Thoracic aorta (tissue), 2 donors: ENCODE measurements at regions not wholly inside any gene's neighbourhood (a gene's known extent, or its start where the extent isn't known, plus 50 kb on each side); places are given as distances from the start of the nearest gene placed in this dataset.

ENCODE experiments used
- ATAC-seq: fragments of 150-250 bp; one replicate; pipeline ENCODE4 v1.8.0; 2017; ENCODE audit warnings: low read depth; ENCODE audit not compliant: insufficient number of reproducible peaks, low FRiP score
- DNase-seq: peaks from one replicate; pipeline ENCODE4 v3.0.0-alpha.2; 2020; ENCODE audit warnings: low spot score
- H3K27ac ChIP-seq, 2 donors: fragments of 200-600 bp; sonication (generic); 1 replicate in 1 of 2; 2 replicates in 1 of 2; pipeline ENCODE4 v1.5.1; 2016; ENCODE audit warnings: mild to moderate bottlenecking in 2 of 2, moderate library complexity in 2 of 2
- H3K27me3 ChIP-seq: fragments of 200-600 bp; sonication (generic); replicated peaks from 2 replicates; pipeline ENCODE4 v1.6.0; 2016; ENCODE audit warnings: mild to moderate bottlenecking; ENCODE audit not compliant: insufficient read depth
- H3K36me3 ChIP-seq: fragments of 200-600 bp; sonication (generic); one replicate; pipeline ENCODE4 v1.5.1; 2016
- H3K4me1 ChIP-seq, 2 donors: fragments of 200-600 bp; sonication (generic); 1 replicate in 1 of 2; 2 replicates in 1 of 2; pipeline versions ENCODE4 v1.5.1 to v1.6.0; 2016; ENCODE audit warnings: low read depth in 2 of 2, mild to moderate bottlenecking in 1 of 2; ENCODE audit not compliant: control insufficient read depth in 1 of 2
- H3K4me3 ChIP-seq: fragments of 200-600 bp; sonication (generic); 2 replicates; pipeline ENCODE4 v1.5.1; 2016; ENCODE audit warnings: mild to moderate bottlenecking
- H3K9me3 ChIP-seq: fragments of 200-600 bp; sonication (generic); 2 replicates; pipeline ENCODE4 v1.5.1; 2016
- TF ChIP-seq, protein P1 (sequence below): fragments of 200-600 bp; sonication (generic); IDR thresholded peaks from one replicate; pipeline ENCODE4 v1.5.1; 2019; ENCODE audit warnings: antibody characterized with exemption

DNA sequence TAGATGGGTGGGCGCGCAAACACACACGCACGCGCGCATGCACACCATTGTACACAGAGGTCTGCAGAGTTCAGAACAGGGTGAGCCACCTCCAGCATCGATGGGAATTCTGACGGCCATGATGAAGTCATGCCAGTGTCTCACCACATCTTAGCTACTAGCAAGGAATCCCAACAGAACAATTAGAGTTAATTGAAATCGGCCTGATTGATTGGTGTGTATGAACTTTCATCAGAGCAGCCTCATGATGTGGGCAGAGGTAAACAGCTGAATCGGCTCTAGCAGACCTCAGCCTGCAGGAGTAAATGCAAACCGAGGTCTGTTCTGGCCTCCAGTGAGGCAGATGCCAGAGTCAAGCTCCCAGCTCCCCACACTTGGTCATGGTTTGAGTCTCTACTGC lies 200.6 kb downstream of the CBLN1 start:
- no peak overlapping the region for H3K27ac ChIP-seq
- no peak for ATAC-seq

GRCh38 chr16:49078571-49078970 lies 203.1 kb downstream of the CBLN1 start:
- DNase-seq = no peak
- no peaks in the 10 kb centered on the region for H3K36me3 ChIP-seq
- H3K9me3 ChIP-seq = no peaks in the 10 kb centered on the region
- no peaks in the 10 kb centered on the region for H3K27me3 ChIP-seq
- TF ChIP-seq, protein P1, sequence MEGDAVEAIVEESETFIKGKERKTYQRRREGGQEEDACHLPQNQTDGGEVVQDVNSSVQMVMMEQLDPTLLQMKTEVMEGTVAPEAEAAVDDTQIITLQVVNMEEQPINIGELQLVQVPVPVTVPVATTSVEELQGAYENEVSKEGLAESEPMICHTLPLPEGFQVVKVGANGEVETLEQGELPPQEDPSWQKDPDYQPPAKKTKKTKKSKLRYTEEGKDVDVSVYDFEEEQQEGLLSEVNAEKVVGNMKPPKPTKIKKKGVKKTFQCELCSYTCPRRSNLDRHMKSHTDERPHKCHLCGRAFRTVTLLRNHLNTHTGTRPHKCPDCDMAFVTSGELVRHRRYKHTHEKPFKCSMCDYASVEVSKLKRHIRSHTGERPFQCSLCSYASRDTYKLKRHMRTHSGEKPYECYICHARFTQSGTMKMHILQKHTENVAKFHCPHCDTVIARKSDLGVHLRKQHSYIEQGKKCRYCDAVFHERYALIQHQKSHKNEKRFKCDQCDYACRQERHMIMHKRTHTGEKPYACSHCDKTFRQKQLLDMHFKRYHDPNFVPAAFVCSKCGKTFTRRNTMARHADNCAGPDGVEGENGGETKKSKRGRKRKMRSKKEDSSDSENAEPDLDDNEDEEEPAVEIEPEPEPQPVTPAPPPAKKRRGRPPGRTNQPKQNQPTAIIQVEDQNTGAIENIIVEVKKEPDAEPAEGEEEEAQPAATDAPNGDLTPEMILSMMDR = no peak
- ATAC-seq = no peak
- no peak overlapping the region for H3K4me3 ChIP-seq
- H3K27ac ChIP-seq = no peak overlapping the region
- no peaks in the 10 kb centered on the region for H3K4me1 ChIP-seq

More for the DNA sequence above, 200.6 kb downstream of the CBLN1 start:
- no peak for DNase-seq
- H3K9me3 ChIP-seq = no peaks in the 10 kb centered on the region
- no peaks in the 10 kb centered on the region for H3K27me3 ChIP-seq
- no peak overlapping the region for H3K4me3 ChIP-seq
- H3K36me3 ChIP-seq = no peaks in the 10 kb centered on the region
- H3K4me1 ChIP-seq = no peaks in the 10 kb centered on the region
- TF ChIP-seq, protein P1 = no peak

DNA sequence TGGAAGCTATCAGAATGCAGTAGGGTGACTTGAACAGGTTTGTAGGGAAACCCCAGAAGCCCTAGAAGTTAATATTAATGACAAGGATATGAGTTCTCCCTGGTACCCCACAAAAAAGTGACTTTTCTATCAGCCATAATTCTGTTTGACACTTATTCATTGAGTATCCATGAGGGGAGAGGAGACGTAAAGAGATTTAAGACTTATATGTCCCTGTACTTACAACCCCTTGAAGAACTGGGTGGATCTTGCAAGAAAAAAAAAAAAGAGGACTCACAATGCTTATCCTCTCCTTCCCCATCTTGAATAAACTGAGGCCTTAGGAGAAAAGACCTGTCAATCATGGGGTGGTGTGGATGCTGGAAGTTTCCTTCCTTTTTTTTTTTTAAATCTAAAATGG lies 203.5 kb downstream of the CBLN1 start:
- TF ChIP-seq, protein P1 = no peak
- Histone ChIP-seq H3K4me1 (no peaks in the 10 kb centered on the region), H3K36me3 (no peaks in the 10 kb centered on the region), H3K4me3 (no peak overlapping the region), H3K9me3 (no peaks in the 10 kb centered on the region), H3K27me3 (no peaks in the 10 kb centered on the region), H3K27ac (no peak overlapping the region)
- ATAC-seq (no peak), DNase-seq (no peak)

DNA sequence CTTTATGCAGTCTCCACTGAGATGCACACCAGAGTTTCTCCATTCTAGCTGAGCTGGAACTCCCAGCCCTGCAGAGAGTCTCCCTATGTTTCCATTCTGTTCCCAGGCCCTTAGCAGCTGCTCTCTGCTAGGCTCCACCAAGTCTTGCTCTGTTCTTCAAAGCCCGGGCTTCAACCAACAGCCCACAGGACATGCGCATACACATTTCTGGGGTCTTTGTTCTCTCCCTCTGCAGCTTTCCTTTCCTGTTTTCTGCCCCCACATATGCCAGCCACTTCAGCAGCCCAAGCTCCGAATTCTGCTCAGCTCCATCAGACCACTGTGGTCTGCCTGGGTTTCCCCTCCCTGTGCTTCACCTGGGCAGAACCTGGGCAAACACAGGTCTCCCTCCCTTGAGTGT lies 205.9 kb downstream of the CBLN1 start:
- H3K4me3 ChIP-seq = no peak overlapping the region
- H3K36me3 ChIP-seq = no peaks in the 10 kb centered on the region
- ATAC-seq (no peak), DNase-seq (no peak)
- H3K4me1 ChIP-seq = no peaks in the 10 kb centered on the region
- H3K27ac ChIP-seq = no peak overlapping the region
- H3K9me3 ChIP-seq = no peaks in the 10 kb centered on the region
- H3K27me3 ChIP-seq = no peaks in the 10 kb centered on the region
- TF ChIP-seq, protein P1 = no peak

DNA sequence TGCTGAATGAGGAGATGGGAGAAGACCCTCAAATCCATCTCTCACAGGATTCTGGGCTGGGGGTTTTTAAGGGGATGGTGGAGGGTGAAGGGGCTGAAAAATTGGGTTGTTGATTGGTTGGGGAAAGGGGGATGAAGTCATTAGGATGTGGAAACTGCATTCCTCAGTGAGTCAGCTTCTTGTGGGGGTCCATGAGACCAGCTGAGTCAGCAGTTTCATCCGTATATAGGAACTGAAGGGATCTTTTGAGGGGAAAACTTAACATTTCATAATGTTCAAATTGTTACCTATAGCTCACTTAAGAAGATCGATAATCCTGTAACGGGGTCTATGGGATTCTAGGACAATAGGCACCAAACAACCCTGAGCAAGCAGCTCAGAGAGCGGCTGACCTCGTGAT lies 213.4 kb downstream of the CBLN1 start:
- Histone ChIP-seq H3K4me3 (no peak overlapping the region), H3K4me1 (no peaks in the 10 kb centered on the region), H3K27ac (no peak overlapping the region), H3K36me3 (no peaks in the 10 kb centered on the region), H3K9me3 (no peaks in the 10 kb centered on the region), H3K27me3 (no peaks in the 10 kb centered on the region)
- DNase-seq = no peak
- no peak for ATAC-seq
- TF ChIP-seq, protein P1 = no peak
